Esophagus squamous epithelium (tissue), 5 donors: ENCODE measurements at regions not wholly inside any gene's neighbourhood (a gene's known extent, or its start where the extent isn't known, plus 50 kb on each side); places are given as distances from the start of the nearest gene placed in this dataset.

Experiments used
- DNase-seq: peaks from one replicate; lab custom pipeline; 2025; lab: John Stamatoyannopoulos, UW
- H3K27ac ChIP-seq, 4 donors: fragments of 200-600 bp; sonication (generic); one replicate each; pipeline ENCODE4 v1.5.1; 2016 to 2019; ENCODE audit warnings: mild to moderate bottlenecking in 1 of 4
- H3K27me3 ChIP-seq, 4 donors: fragments of 200-600 bp; sonication (generic); 1 replicate in 3 of 4; 2 replicates in 1 of 4; pipeline versions ENCODE4 v1.5.1 to v1.6.0; 2017 to 2021; ENCODE audit warnings: antibody characterized with exemption in 1 of 4
- H3K36me3 ChIP-seq, 3 donors: fragments of 200-600 bp; sonication (generic); one replicate each; pipeline ENCODE4 v1.5.1; 2016 to 2019
- H3K4me1 ChIP-seq, 3 donors: fragments of 200-600 bp; sonication (generic); one replicate each; pipeline ENCODE4 v1.5.1; 2017 to 2019
- H3K4me3 ChIP-seq, 4 donors: fragments of 200-600 bp; sonication (generic); 1 replicate in 3 of 4; 2 replicates in 1 of 4; pipeline ENCODE4 v1.5.1; 2016 to 2019; ENCODE audit warnings: mild to moderate bottlenecking in 2 of 4, moderate library complexity in 1 of 4
- H3K9me3 ChIP-seq, 3 donors: fragments of 200-600 bp; sonication (generic); one replicate each; pipeline ENCODE4 v1.5.1; 2016 to 2019
- POLR2A ChIP-seq, 4 donors: fragments of 450-650 bp; IDR thresholded peaks; one replicate each; pipeline ENCODE4 v1.6.1; 2017; ENCODE audit warnings: antibody characterized with exemption in 4 of 4, mild to moderate bottlenecking in 4 of 4, moderate library complexity in 3 of 4
- WGBS, 2 donors: methylation state at CpG; one replicate each; pipeline ENCODE4 v1.1.5; 2018; 5-methylcytosine and 5-hydroxymethylcytosine counted together
- intact Hi-C: fragments of 100-400 bp; cut with DNase I; formaldehyde crosslinking; loops from one replicate; pipeline ENCODE4 v1.15.0; 2022
- TF ChIP-seq, protein P1 (sequence below), 6 experiments: fragments of 450-650 bp in 4 of 6; fragments of 200-600 bp in 2 of 6; sonication (generic) in 2 of 6; IDR thresholded peaks; one replicate each; pipeline ENCODE4 v1.5.1; 2016 to 2019; ENCODE audit warnings: antibody characterized with exemption in 6 of 6, mild to moderate bottlenecking in 4 of 6, moderate library complexity in 4 of 6
- donor health status: DM: yes; HTN: yes; CAD: no.

DNA sequence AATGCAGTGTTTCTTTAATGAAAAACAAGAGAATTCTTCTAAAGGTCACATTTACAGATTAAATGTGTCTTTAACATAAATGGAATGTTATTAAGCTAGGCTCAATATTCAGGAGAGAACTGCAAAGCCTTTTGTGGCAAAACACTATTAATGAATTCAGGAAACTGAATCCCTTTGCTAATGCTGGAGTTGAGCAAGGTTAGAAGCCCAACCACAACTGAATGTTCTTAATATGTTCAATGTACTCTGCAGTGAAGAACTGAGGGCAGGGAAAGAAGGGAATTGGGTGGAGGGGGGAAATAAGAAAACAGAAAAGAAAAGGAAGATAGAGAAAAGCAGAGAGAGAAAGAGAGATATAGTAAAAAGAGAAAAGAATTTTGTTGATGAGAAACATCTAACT, 276.7 kb upstream of the TMEM161B start:
- intact Hi-C loops = no loop called here
- H3K4me3 ChIP-seq = no peak overlapping the region
- no peak for DNase-seq
- H3K36me3 ChIP-seq = no peaks in the 10 kb centered on the region
- no peaks in the 10 kb centered on the region for H3K4me1 ChIP-seq
- H3K27me3 ChIP-seq = no peaks in the 10 kb centered on the region
- TF ChIP-seq, protein P1, sequence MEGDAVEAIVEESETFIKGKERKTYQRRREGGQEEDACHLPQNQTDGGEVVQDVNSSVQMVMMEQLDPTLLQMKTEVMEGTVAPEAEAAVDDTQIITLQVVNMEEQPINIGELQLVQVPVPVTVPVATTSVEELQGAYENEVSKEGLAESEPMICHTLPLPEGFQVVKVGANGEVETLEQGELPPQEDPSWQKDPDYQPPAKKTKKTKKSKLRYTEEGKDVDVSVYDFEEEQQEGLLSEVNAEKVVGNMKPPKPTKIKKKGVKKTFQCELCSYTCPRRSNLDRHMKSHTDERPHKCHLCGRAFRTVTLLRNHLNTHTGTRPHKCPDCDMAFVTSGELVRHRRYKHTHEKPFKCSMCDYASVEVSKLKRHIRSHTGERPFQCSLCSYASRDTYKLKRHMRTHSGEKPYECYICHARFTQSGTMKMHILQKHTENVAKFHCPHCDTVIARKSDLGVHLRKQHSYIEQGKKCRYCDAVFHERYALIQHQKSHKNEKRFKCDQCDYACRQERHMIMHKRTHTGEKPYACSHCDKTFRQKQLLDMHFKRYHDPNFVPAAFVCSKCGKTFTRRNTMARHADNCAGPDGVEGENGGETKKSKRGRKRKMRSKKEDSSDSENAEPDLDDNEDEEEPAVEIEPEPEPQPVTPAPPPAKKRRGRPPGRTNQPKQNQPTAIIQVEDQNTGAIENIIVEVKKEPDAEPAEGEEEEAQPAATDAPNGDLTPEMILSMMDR (IDR thresholded peaks at IDR 0.05) = no peak
- no peak for TF ChIP-seq POLR2A (IDR thresholded peaks at IDR 0.05)
- H3K27ac ChIP-seq = no peak overlapping the region
- H3K9me3 ChIP-seq = no peaks in the 10 kb centered on the region

DNA sequence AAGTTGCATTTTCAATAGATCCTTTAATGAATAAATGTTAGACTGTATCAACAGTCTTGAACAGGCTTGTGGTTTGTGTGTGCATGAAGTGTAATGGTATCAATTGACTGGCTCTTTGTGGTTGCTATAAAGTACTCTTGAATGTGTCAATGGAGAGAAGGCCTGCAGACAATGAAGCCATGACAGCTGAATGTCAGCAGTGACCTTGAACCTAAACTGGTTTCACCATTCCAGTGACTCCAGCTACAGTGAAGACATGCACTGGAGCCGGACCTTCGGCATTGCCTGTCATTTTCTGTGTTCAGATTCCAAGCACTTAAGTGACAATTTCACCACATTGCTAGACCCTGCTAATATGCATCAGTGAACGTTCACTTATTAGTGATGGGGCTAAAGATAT, 276.0 kb upstream of the TMEM161B start:
- Histone ChIP-seq H3K9me3 (no peaks in the 10 kb centered on the region), H3K27me3 (no peaks in the 10 kb centered on the region), H3K36me3 (no peaks in the 10 kb centered on the region), H3K4me1 (no peaks in the 10 kb centered on the region), H3K27ac (no peak overlapping the region), H3K4me3 (no peak overlapping the region)
- intact Hi-C loops = no loop called here
- no peak for DNase-seq
- TF ChIP-seq POLR2A (IDR thresholded peaks at IDR 0.05) = no peak
- TF ChIP-seq, protein P1 (IDR thresholded peaks at IDR 0.05) = no peak
- 43 to 78% methylated on average over 1 to 3 of the region's 3 CpGs for WGBS, 2 donors

DNA sequence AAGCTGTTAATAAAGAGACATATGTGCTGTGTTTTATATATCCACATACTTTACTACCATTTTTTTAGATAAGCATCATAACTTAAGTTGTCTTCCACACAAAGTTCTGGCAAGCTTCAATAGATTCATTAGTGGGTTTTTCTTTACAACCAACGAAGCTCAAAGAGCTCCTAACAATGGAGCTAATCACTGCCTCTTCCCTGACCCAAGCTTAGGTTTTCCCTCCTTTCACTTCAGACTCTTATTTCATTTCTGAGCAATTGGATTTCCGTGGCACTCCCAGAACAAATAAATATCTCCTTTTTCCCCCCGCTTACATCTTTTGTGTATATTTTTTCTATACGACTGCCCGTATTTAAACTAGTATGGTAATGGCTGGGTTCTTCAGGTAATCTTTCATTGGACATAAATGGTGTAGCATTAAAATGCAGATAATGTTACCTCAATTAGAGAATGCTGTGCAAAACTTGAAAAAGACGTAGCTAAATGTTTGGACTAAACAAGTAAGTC, 275.5 kb upstream of the TMEM161B start:
- WGBS, 2 donors = 31 to 56% methylated on average over 6 of the region's 6 CpGs
- Histone ChIP-seq H3K27me3 (no peaks in the 10 kb centered on the region), H3K4me3 (no peak overlapping the region), H3K9me3 (no peaks in the 10 kb centered on the region), H3K36me3 (no peaks in the 10 kb centered on the region), H3K27ac (no peak overlapping the region), H3K4me1 (no peaks in the 10 kb centered on the region)
- intact Hi-C loops = no loop called here
- TF ChIP-seq POLR2A (IDR thresholded peaks at IDR 0.05) = no peak
- TF ChIP-seq, protein P1 (IDR thresholded peaks at IDR 0.05) = no peak
- DNase-seq = no peak

DNA sequence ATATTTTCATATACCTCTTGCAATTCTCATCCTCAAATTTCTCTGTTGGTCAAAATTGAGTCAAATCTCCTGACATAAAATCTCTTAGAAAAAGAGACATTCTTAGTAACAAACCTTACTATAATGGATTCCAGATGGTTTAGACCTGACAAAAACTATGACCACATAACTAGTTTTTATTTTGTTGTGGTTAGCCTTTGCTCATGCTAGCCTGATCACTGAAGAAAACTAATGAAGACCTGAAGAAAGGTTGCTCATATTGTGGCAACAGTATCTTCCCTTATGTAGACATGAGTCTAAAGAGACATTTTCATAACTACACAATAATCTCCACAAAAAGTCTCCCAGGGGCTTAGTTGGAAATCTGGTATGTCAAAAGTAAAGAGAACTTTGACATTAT, 274.1 kb upstream of the TMEM161B start:
- intact Hi-C loops = no loop called here
- Histone ChIP-seq H3K9me3 (no peaks in the 10 kb centered on the region), H3K27ac (no peak overlapping the region), H3K4me1 (no peaks in the 10 kb centered on the region), H3K27me3 (no peaks in the 10 kb centered on the region), H3K4me3 (no peak overlapping the region), H3K36me3 (no peaks in the 10 kb centered on the region)
- no peak for TF ChIP-seq POLR2A (IDR thresholded peaks at IDR 0.05)
- TF ChIP-seq, protein P1 (IDR thresholded peaks at IDR 0.05) = no peak
- no peak for DNase-seq

DNA sequence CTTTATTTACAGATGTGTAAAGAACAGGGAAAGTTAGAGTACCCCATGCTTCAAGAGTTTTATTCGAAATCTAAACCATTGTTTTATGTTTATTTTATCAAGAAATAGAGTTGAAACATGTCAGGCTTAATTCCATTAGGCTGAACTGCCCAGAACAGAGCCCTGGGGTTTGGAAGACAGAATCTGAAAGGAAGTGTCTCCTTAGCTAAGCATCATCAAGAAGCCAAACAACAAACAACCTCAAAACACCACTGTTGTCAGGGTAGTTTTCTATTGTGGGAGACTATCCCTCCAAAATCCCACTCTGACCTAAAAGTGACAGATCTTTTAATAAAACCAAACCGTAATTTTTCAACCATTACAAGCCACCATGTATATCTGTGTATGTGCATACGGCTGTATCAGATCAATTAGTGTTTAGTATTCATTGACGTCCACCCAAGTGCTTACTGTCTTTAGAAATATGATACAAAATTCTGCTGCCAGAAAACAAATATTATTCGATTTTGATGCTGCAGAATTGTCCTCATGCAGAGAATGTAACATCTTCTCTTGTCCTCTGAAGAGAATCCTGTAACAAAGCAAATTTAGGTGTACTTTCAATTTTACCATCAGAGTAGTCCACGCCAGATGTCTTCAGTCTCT, 271.9 kb upstream of the TMEM161B start:
- Histone ChIP-seq H3K27me3 (no peaks in the 10 kb centered on the region), H3K9me3 (no peaks in the 10 kb centered on the region), H3K27ac (no peak overlapping the region), H3K36me3 (no peaks in the 10 kb centered on the region), H3K4me3 (no peak overlapping the region), H3K4me1 (no peaks in the 10 kb centered on the region)
- no peak for DNase-seq
- 59 to 67% methylated on average over 6 of the region's 6 CpGs for WGBS, 2 donors
- intact Hi-C loops = no loop called here
- TF ChIP-seq POLR2A (IDR thresholded peaks at IDR 0.05) = no peak
